Activated CD4-positive, alpha-beta T cell treated with anti-CD3 and anti-CD28 coated beads for 24 hours (primary cell): ENCODE measurements at regions not wholly inside any gene's neighbourhood (a gene's known extent, or its start where the extent isn't known, plus 50 kb on each side); places are given as distances from the start of the nearest gene placed in this dataset.

Source experiments
- DNase-seq, 2 donors: peaks; one replicate each; pipeline ENCODE4 v3.0.0-alpha.2; 2020; ENCODE audit warnings: low read depth in 2 of 2

DNA sequence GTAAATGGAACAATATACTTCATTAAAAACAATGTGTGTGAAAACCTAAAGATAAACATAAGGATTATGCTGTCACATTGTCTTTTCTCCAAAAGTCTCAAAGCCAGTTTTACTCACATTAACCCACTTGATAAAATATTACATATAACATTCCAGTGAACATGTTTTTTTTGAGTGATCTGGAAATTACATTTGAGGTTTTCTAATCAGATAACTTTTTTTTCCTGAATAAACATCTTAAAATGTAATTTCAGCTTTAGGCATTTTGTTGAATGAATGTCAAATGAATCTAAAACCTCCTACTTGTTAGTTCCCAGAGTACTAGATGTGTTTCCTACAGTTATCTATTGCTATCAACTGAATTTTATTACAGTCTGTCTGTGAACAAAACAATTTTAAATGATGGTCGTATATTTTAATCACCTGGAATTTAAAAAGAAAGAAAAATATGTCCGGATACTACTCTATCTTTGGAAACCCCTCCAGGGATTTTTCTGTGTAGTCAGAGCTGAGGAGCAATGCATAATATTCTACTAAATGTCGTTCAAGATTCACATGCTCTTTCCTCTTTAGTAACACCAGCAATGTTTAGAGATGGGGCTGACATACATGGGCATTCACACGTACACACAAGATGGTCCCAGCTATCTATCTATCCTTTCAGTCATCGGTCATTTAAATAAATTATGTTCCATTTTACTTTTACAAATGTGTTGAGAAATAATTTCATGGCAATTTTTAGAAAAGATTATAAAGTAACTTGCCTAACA, 283.9 kb downstream of the KLF12 start:
- no peak for DNase-seq

DNA sequence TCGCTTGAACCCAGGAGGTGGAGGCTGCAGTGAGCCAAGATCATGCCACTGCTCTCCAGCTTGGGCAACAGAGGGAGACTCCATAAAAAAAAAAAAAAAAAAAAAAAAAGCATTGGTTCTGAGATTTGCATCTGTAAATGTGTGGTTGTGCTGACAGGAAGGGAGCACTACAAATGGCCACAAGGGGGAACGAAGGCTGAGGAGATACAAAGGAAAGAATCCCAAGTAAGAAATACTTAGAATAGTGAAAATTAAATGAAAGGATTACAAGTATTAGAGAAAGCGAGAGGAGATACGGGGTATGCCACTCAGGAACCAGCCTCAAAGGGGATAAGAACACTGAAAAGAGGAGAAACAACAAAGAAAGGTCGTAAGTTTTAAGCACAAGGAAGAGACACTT, 284.9 kb downstream of the KLF12 start:
- no peak for DNase-seq

DNA sequence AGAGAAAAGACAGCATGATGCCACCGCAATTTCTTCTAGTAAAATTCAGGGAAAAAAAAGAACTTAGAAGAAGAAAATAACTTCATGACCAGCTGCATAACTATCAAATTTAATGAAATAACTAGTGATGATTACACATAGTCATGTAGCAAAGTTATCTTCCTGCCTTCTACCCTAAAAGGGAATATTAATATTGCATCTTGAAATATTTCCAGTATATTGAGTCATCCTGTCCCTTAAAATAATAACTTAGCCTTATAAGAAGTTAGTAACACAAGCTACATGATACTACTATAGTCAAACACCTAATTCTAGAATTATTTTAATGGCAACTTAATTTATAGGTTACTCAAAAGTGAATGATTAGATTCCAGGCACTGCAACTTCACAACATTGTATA, 289.2 kb downstream of the KLF12 start:
- DNase-seq = no peak

DNA sequence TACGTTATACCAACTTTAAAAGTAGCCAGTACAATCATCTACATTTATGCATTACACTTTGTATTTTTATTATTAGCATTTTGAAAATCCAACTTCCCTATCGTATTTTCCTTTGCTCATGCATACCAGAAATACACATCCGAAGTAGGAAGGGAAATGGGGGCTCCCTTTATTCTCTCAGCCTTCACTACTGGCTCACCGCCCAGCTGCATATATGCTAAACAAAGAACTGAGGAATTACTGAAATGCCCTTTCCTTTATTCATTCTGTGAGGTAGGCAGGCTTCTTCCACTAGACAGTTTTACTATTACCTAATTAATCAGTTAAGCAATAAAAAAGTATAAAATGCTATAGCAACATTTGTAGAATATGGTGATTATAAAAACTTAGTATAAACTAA, 291.6 kb downstream of the KLF12 start:
- DNase-seq = no peak

DNA sequence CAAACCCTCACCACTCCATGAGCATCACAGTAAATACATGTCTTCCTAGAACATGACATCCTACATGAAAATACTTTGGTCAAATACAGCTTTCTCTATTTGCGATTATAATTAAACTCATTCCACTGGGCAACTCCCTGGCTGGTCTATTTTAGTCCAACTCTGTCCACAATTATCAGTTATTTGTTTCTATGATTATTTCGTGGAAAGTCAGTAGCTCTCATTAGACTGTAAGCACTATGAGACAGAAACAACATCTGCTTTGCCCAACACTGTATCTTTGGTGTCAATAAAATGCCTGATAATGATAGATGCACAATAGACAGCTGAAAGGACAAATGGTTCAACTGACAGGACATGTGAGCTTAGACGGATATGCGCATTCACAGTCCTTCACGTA, 292.0 kb downstream of the KLF12 start:
- no peak for DNase-seq

DNA sequence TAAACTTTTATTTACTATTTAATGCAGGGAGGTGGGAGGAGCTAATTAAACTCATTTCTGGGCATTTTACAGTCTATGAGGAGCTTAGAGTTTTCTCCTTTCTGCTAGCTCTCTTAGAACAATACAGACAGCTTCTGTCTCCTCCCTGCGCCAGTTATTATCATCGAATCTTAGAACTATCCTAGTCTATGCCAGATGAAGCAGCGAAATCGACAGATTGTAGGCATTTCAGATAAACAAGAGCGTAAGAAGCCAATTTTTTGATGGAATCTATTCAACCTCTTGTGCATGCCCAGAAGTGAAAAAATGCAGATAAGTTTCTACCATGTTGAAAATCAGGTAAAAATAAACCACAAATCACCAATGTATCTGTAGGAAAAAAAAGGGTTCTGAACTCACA, 297.1 kb downstream of the KLF12 start:
- no peak for DNase-seq

DNA sequence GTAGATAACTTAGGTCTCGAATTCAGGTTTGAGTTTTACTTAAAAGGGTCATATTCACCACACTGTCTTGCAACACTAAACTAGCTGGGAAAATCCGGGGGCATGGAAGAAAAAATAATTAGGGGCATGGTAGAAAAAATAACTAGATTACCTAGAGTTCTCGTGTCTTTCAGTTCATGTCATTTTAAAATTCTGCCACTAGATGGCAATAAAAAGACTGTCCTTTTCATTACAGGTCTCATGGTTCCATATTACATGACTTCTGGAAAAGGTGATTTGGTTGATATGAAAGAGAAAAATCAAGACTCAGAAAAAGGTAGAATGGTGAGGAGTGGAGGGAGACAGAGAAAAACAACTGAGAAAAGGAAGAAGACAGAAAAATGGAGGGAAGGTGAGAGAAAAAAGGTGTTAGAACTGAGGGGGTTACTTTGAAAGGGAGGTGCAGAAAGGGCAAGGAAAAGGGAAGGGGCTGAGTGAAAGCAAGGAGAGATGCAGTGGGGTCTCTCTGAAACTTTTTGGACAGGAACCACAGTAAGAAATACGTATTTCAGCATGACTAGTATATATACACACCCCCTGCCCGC, 299.0 kb downstream of the KLF12 start:
- no peak for DNase-seq

DNA sequence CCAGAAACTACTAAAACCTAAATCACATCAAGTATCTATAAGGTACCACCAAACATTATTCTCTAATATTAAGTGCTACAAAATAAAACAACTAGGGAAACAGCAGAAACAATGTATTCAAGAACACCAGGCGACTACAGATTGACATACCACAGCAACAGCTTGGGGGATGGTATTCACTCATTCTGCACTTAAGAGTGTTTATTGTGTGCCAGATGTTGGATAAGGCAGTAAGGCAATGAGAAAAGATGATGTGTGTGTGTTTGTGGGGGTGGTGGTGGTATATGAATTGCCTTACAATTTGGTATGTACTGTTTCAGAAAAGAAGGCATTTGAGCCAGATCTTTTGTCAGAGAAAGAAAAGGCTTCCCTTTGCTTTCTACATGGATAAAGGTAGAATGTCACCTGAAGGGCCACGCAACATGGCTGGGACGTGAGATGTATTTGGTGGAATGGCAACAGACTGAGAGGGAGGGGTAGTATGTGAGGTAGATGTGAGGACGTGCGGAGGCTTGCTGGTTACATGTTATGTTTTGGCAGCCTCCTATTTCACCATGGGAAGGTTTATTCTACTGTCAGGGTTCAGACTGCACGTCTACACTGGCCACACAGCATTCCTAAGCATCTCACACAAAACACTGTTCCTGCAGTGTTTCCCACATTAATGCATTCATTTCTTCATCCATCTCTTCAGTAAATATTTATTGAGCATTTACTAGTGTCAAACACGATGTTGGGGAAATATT, 300.7 kb downstream of the KLF12 start:
- no peak for DNase-seq

DNA sequence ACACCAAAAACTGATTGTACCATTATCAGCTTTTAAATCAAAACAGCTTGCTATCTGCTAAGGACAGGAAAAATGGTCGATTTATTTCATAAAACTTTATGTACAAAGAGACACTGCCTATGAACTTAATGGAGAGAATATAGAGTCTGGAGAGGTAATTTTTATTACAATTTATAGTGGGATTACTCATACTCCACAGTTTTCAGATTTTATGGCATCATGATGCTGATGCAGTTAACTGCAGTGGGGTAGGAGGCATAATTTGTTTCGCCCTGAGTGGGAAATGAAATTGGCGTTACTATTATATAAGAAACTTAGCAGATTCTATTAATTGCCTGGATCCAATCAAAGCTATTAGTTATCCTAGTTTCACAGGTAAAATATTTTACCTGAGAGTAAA, 301.4 kb downstream of the KLF12 start:
- DNase-seq = no peak

DNA sequence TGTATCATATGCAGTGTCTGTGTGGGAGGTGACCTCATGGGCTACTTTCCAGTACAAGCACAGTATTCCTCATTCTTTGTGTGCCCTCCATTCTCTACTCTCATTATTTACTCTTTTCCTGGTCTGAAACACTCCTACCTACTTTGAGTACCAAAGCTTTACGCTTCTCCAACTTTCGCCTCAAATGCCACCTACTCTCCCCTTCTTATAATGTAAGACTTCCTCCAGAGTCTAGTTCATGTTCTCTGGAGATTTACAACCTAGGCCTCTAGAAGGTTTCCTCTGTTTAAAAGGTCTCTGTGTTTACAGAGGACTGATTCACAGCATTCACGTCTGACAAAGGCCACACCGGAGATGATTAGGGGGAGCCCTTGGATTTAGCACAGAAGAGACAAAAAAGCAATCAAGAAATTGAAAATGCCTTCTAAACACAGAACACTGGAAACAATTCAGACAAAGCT, 302.0 kb downstream of the KLF12 start:
- DNase-seq = no peak

DNA sequence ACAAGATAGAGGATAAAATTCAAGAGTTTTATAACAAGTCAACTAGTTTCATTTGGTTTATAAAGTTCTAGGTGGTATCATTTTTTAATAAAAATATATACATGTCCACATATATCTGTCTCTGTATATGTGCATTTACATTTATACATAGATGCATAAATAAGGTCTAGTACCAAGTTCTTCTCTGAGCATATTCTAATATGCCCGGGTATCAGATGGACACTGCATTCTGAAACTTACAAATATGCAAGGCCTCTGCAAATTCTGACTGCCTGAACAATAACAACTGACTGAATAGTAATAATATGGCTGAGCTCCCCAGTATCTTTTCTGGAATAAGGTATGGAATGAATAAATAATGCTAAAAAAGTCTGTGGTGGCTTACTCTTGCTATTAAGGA, 304.8 kb downstream of the KLF12 start:
- no peak for DNase-seq

DNA sequence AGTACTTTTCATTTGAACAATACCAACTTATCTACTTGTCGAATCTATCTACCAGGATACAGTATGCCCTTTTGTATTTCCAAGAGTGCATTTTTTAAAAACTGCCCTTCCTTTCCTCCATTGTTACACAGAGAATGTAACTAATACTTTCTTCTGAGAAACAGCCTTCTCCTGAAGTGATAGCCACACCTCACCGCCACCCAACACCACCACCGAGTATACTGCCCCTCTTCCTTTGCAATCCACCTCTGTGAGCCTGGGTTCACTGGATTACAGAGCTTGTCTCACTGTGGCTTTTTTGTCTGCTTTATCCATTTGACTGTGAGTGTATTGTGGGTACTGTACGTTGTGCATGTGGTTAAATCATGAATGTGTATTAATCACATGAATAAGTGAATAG, 305.4 kb downstream of the KLF12 start:
- no peak for DNase-seq

DNA sequence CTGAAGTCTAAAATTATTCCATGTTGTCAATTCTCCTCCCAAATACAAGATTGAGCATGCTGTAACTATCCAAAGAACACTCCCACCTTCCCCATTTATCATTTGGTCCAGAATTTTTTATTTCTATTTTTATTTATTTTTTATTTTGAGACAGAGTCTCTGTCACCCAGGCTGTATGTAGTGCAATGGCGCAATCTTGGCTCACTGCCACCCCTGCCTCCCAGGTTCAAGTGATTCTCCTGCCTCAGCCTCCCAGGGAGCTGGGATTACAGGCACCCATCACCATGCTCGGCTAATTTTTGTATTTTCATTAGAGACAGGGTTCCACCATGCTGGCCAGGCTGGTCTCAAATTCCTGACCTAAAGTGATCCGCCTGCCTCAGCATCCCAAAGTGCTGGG, 306.8 kb downstream of the KLF12 start:
- DNase-seq = no peak

DNA sequence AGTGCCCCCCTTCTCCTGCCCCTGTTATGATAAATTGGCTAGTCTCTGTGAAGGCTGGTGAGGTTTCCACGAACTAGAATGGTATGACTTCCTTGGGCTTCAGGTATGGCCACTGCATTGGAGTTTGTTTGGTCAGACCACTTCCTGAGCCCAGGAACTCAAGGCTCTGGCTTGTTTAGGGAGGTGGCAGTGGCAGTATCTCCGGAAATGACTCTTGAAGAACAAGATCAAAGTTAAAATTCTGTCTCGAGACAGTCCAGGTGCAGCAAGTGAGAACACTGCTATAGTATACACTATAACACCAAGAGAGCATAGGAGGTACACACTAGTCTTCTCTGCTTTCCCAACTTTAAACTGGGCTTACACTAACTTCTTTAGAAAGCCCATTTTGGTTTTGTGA, 309.1 kb downstream of the KLF12 start:
- no peak for DNase-seq

DNA sequence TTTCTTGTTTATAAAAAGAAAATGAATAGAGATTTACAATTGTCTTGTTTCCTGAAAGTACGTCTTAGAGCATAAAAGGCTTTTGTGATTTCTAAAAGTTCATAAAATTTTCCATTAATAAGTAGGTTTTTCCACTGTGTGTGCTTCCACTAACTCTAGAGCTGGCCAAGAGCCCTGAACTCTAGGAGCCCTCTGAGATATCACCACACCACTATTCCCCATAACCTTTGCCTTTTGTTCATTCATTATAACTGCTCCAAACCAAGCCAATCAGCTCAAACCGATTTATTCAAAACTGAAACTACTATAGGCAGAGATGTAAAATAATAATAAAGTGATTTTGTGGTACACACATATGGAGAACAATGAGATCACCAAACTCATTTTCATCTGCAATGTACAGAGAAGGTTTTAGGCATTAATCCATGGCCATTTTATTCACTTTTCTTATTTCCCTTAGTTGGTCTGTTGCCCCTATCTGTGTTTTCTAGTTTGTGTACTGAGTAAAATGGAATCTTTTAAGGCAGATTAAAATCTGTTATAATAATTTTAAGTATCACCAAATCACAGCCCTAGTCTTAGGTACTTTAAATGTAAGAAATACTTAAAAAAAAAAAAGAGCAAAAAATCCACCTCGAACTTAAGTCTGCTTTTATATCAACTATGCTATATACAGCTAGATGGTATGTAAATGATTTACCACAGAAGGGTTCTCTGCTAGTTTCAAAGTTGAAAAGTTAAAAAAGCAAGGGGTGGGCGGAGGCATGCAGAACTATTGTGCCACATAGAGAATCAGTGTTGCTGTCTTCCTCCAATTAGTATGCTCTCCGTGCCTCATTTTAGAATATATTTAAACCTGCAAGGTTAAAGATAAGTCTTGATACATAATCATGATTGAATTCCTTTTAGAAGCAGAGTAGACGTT, 311.3 kb downstream of the KLF12 start:
- DNase-seq = no peak

DNA sequence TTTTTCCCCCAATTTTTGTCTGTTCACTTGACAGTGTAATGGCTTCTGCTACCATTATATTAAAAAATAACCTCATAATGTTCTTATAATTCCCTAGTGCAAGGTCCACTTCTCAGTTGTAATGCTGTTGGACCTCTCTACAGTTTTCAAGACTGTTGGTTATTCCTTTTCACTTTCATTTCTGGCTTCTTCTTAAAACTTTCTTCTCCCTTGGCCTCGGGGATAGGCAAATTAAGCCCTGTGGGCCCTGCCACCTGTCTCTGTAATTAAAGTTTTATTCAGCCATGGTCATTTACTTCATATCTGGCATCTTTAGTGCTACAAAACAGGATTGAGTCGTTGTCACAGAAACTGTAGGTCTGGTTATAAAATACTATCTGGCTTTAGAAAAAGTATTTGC, 313.5 kb downstream of the KLF12 start:
- no peak for DNase-seq

DNA sequence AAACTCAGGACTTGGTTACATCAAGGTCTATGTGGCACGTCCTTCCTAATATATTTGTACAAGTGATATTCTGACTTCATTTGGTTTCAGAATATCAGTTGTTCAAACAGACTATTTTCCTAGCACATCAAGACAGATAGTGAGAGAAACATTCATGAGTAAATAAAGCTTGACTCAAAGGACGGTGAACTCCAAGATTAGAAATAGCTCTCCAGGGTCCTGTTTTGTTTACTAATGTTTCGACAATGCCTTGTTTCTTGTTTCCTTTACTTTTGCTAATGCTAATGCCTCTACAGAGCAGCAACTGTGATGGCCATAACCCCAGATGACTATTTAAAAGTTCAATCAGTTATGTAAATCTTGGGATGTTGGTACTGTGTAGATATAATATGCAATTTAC, 313.9 kb downstream of the KLF12 start:
- no peak for DNase-seq

DNA sequence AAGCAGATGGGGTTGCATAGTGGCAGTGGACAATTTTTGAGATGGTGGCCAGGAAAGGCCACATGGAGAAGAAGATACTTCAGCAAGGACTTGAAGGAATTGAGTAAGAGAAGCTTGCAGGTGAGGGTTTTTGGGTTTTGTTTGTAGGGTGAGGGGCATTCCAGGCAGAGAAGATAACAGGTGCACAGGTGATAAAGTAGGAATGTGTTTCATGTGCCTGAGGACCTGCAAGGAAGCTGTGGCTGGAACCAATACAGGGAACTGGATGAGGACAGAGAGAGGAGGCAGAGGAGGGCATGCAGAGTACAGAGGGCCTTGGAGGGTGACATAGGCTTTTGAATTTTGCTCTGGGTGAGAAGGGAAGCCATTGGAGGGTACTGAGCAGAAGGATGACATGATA, 314.5 kb downstream of the KLF12 start:
- DNase-seq = no peak

DNA sequence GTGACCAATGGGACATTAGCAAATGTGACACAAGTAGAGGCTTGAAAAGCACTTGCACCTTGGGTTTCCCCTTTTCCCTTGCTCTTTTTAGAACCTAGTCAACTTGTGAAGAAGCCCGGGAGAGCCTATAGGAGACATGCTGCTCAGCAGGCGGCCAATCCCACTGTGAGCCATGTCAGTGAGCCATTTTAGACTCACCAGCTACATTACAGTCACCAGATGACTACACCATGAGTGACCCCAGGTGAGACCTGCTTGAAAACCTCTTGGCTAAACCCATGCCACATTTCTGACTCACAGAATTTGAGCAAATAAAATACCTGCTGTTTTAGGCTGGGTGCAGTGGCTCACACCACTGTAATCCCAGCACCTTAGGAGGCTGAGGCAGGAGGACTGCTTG, 317.5 kb downstream of the KLF12 start:
- DNase-seq = no peak

DNA sequence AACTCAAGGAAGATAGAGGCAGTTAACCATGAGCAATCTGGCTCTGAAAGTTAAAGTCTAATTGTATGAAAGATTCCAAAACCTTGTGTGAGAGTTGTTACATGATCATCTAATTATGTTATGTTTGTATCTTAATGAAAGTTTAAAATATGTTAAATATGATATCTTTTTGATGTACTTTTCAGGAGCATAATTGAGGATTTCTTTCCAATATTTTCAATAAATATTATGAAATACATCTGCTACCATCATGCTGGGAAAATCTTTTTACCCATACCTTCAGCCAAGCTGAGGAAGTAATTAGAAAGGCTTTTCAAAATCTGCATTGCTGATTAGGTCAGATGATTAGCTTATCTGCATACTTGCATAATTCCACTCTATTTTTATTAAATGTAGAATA, 318.4 kb downstream of the KLF12 start:
- no peak for DNase-seq

DNA sequence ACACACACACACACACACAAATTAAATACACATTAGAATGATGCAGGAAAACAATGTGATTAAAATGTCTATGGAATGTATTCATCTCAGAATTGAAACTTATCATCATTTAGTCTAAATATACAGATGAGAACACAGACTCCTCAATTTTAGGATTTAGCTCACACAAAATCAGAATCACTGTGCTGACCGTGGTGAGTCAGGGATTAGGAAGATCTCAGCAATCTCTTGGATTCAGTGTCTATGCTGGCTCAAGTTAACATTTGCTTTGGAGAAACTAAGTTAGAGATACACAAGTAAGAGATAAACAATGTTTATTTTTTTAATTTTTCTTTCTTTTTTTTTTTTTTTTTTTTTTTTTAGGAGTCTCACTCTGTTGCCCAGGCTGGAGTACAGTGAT, 323.6 kb downstream of the KLF12 start:
- no peak for DNase-seq

DNA sequence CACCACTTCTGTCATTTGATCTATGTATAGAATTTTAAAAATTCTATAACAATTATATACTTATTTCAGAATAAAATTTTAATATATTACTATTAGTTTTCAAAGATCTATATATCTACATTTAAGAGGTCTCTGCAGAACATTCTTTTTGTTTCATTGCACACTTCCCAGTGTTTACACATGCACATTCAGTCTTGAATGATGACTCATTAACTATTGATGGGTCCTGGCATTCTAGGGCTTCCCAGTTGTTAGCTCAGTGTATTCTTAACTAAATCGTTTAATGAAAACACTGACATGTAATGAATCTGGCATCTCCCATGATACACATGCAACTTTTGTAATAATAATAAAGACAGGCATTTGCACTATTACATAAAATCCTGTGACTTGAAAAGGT, 324.6 kb downstream of the KLF12 start:
- no peak for DNase-seq
